Peyer's patch (tissue), 4 donors: ENCODE measurements at regions not wholly inside any gene's neighbourhood (a gene's known extent, or its start where the extent isn't known, plus 50 kb on each side); places are given as distances from the start of the nearest gene placed in this dataset.

ENCODE experiments used
- DNase-seq, 3 donors: peaks; one replicate each; pipeline ENCODE4 v3.0.0-alpha.2; 2017 to 2019
- H3K27ac ChIP-seq, 4 donors: fragments of 200-600 bp; sonication (generic); one replicate each; pipeline ENCODE4 v1.5.1; 2016 to 2019
- H3K27me3 ChIP-seq, 2 donors: fragments of 200-600 bp; sonication (generic); one replicate each; pipeline ENCODE4 v1.5.1; 2019
- H3K36me3 ChIP-seq, 3 donors: fragments of 200-600 bp; sonication (generic); one replicate each; pipeline ENCODE4 v1.5.1; 2016 to 2019
- H3K4me1 ChIP-seq, 4 donors: fragments of 200-600 bp; sonication (generic); one replicate each; pipeline ENCODE4 v1.5.1; 2016 to 2019
- H3K4me3 ChIP-seq, 4 donors: fragments of 200-600 bp; sonication (generic); 1 replicate in 3 of 4; 2 replicates in 1 of 4; pipeline ENCODE4 v1.5.1; 2016 to 2019; ENCODE audit warnings: mild to moderate bottlenecking in 1 of 4
- H3K9me3 ChIP-seq, 4 donors: fragments of 200-600 bp; sonication (generic); one replicate each; pipeline ENCODE4 v1.5.1; 2016 to 2019; ENCODE audit warnings: mild to moderate bottlenecking in 1 of 4
- CTCF ChIP-seq, 6 experiments: fragments of 450-650 bp in 4 of 6; fragments of 200-600 bp in 2 of 6; sonication (generic) in 1 of 6; IDR thresholded peaks; one replicate each; pipeline ENCODE4 v1.5.1; 2017 to 2019; ENCODE audit warnings: antibody characterized with exemption in 6 of 6, mild to moderate bottlenecking in 3 of 6, moderate library complexity in 1 of 6
- POLR2A ChIP-seq, 2 donors: fragments of 450-650 bp; IDR thresholded peaks; one replicate each; pipeline ENCODE4 v1.5.1; 2017; ENCODE audit warnings: antibody characterized with exemption in 2 of 2, mild to moderate bottlenecking in 2 of 2, moderate library complexity in 2 of 2

GRCh38 chr17:74085434-74085833 is 118.0 kb upstream of the RPL38 start:
- TF ChIP-seq CTCF (IDR thresholded peaks at IDR 0.05) (no peak), POLR2A (IDR thresholded peaks at IDR 0.05) (no peak)
- H3K4me1 ChIP-seq: no peaks in the 10 kb centered on the region
- H3K27ac ChIP-seq: no peak overlapping the region
- peaks cover 0 to 3% (median 0%) of the 10 kb centered on the region in 4 donors for H3K9me3 ChIP-seq
- no peaks in the 10 kb centered on the region for H3K27me3 ChIP-seq
- H3K36me3 ChIP-seq: no peaks in the 10 kb centered on the region
- no peak for DNase-seq
- H3K4me3 ChIP-seq: no peak overlapping the region

- no peaks in the 10 kb centered on the region for H3K27me3 ChIP-seq
- no peak for TF ChIP-seq CTCF (IDR thresholded peaks at IDR 0.05)
- no peak for TF ChIP-seq POLR2A (IDR thresholded peaks at IDR 0.05)
- no peaks in the 10 kb centered on the region for H3K36me3 ChIP-seq
- H3K4me3 ChIP-seq: no peak overlapping the region
- no peaks in the 10 kb centered on the region for H3K4me1 ChIP-seq
- DNase-seq: peak in 1 of 3 donors; percentile 30
- H3K27ac ChIP-seq: no peak overlapping the region
- peaks cover 0 to 3% (median 0%) of the 10 kb centered on the region in 4 donors for H3K9me3 ChIP-seq
These were observed 116.4 kb upstream of the RPL38 start for GRCh38 chr17:74087002-74087585.

- Histone ChIP-seq H3K36me3 (no peaks in the 10 kb centered on the region), H3K4me1 (no peaks in the 10 kb centered on the region), H3K27me3 (no peaks in the 10 kb centered on the region), H3K9me3 (peaks cover 0 to 3% (median 0%) of the 10 kb centered on the region in 4 donors), H3K4me3 (no peak overlapping the region), H3K27ac (no peak overlapping the region)
- peak in 1 of 3 donors; percentile 23 for DNase-seq
- no peak for TF ChIP-seq POLR2A (IDR thresholded peaks at IDR 0.05)
- TF ChIP-seq CTCF (IDR thresholded peaks at IDR 0.05): no peak
These were observed 115.1 kb upstream of the RPL38 start for GRCh38 chr17:74088285-74088933.

- H3K27me3 ChIP-seq: no peaks in the 10 kb centered on the region
- no peaks in the 10 kb centered on the region for H3K4me1 ChIP-seq
- peak in 1 of 3 donors; percentile 20 for DNase-seq
- H3K36me3 ChIP-seq: no peaks in the 10 kb centered on the region
- H3K27ac ChIP-seq: no peak overlapping the region
- H3K4me3 ChIP-seq: no peak overlapping the region
- TF ChIP-seq POLR2A (IDR thresholded peaks at IDR 0.05) (no peak), CTCF (IDR thresholded peaks at IDR 0.05) (no peak)
- H3K9me3 ChIP-seq: peaks cover 0 to 3% (median 0%) of the 10 kb centered on the region in 4 donors
These were observed 114.5 kb upstream of the RPL38 start for GRCh38 chr17:74088934-74089329.

- Histone ChIP-seq H3K9me3 (peaks cover 0 to 3% (median 0%) of the 10 kb centered on the region in 4 donors), H3K27me3 (no peaks in the 10 kb centered on the region), H3K4me3 (no peak overlapping the region), H3K4me1 (no peaks in the 10 kb centered on the region), H3K27ac (no peak overlapping the region), H3K36me3 (no peaks in the 10 kb centered on the region)
- DNase-seq: no peak
- TF ChIP-seq POLR2A (IDR thresholded peaks at IDR 0.05) (no peak), CTCF (IDR thresholded peaks at IDR 0.05) (no peak)
These were observed 114.1 kb upstream of the RPL38 start for GRCh38 chr17:74089380-74089779.
